ENCODE measurements at regions not wholly inside any gene's neighbourhood (a gene's known extent, or its start where the extent isn't known, plus 50 kb on each side); places are given as distances from the start of the nearest gene placed in this dataset.

GRCh38 chr4:81665045-81665444 is 193.3 kb upstream of the RASGEF1B start:
- no peak for TF ChIP-seq EZH2 (IDR thresholded peaks at IDR 0.05; ENCODE audit: low read length)
- TF ChIP-seq, protein P1, sequence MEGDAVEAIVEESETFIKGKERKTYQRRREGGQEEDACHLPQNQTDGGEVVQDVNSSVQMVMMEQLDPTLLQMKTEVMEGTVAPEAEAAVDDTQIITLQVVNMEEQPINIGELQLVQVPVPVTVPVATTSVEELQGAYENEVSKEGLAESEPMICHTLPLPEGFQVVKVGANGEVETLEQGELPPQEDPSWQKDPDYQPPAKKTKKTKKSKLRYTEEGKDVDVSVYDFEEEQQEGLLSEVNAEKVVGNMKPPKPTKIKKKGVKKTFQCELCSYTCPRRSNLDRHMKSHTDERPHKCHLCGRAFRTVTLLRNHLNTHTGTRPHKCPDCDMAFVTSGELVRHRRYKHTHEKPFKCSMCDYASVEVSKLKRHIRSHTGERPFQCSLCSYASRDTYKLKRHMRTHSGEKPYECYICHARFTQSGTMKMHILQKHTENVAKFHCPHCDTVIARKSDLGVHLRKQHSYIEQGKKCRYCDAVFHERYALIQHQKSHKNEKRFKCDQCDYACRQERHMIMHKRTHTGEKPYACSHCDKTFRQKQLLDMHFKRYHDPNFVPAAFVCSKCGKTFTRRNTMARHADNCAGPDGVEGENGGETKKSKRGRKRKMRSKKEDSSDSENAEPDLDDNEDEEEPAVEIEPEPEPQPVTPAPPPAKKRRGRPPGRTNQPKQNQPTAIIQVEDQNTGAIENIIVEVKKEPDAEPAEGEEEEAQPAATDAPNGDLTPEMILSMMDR (optimal IDR thresholded peaks at IDR 0.05 in 1 of 3, IDR thresholded peaks at IDR 0.05 in 1 of 3, conservative IDR thresholded peaks at IDR 0.05 in 1 of 3; ENCODE audit: extremely low read depth in 1 of 3, insufficient read depth in 2 of 3, low read length in 3 of 3) = no peak

All from keratinocyte (primary cell).